ENCODE measurements at regions not wholly inside any gene's neighbourhood (a gene's known extent, or its start where the extent isn't known, plus 50 kb on each side); places are given as distances from the start of the nearest gene placed in this dataset.
A peak's percentile ranks its signal among the peaks of the same experiment; 100 is the strongest.

- TF ChIP-seq ZNF18 (CRISPR knock-in tag; IDR thresholded peaks at IDR 0.05; ENCODE audit: insufficient replicate concordance), result no peak
- TF ChIP-seq SP140L (CRISPR knock-in tag; IDR thresholded peaks at IDR 0.05; ENCODE audit: borderline replicate concordance), result no peak
- TF ChIP-seq PAX8 (CRISPR knock-in tag; IDR thresholded peaks at IDR 0.05; ENCODE audit: borderline replicate concordance), result no peak
- TF ChIP-seq TEF (CRISPR knock-in tag; IDR thresholded peaks at IDR 0.05), result no peak
- no peak for TF ChIP-seq BORCS8-MEF2B (CRISPR knock-in tag; IDR thresholded peaks at IDR 0.05)
- peak; percentile 16 for TF ChIP-seq PHF8 (CRISPR knock-in tag; IDR thresholded peaks at IDR 0.05)
- TF ChIP-seq ZKSCAN8 (CRISPR knock-in tag; IDR thresholded peaks at IDR 0.05; ENCODE audit: borderline replicate concordance), result no peak
- TF ChIP-seq ZNF773 (CRISPR knock-in tag; IDR thresholded peaks at IDR 0.05; ENCODE audit: borderline replicate concordance), result no peak
- TF ChIP-seq NBN (conservative IDR thresholded peaks at IDR 0.05), result no peak
- TF ChIP-seq ZBTB21 (CRISPR knock-in tag; IDR thresholded peaks at IDR 0.05), result peak; percentile 53; the same call in 1 of the 2 replicates
- no peak for TF ChIP-seq KIAA2018 (CRISPR knock-in tag; IDR thresholded peaks at IDR 0.05; ENCODE audit: borderline replicate concordance)
- TF ChIP-seq MXD4 (CRISPR knock-in tag; IDR thresholded peaks at IDR 0.05), result no peak
- TF ChIP-seq ZNF768 (CRISPR knock-in tag; IDR thresholded peaks at IDR 0.05), result no peak
- TF ChIP-seq NR2C2 (CRISPR knock-in tag; IDR thresholded peaks at IDR 0.05; ENCODE audit: borderline replicate concordance), result no peak
- TF ChIP-seq ZNF781 (CRISPR knock-in tag; IDR thresholded peaks at IDR 0.05; ENCODE audit: borderline replicate concordance, not compliant biosample characterization), result no peak
- no peak for TF ChIP-seq ZNF441 (CRISPR knock-in tag; IDR thresholded peaks at IDR 0.05; ENCODE audit: borderline replicate concordance)
- TF ChIP-seq ZC3H13 (CRISPR knock-in tag; IDR thresholded peaks at IDR 0.05), result no peak
- TF ChIP-seq ZNF382 (CRISPR knock-in tag; IDR thresholded peaks at IDR 0.05; ENCODE audit: borderline replicate concordance), result no peak
- no peak for TF ChIP-seq KDM5A (IDR thresholded peaks at IDR 0.05; ENCODE audit: borderline replicate concordance, low read length)
Measured at GRCh38 chr10:75294866-75295701, 59.3 kb upstream of the COMTD1 start (continued).

All from HepG2 (cell line).